Neutrophil (primary cell): ENCODE measurements at regions not wholly inside any gene's neighbourhood (a gene's known extent, or its start where the extent isn't known, plus 50 kb on each side); places are given as distances from the start of the nearest gene placed in this dataset.

ENCODE experiments used
- H3K27ac ChIP-seq: fragments of 200-600 bp; sonication (generic); 2 replicates; pipeline ENCODE4 v1.5.1; 2016; ENCODE audit warnings: mild to moderate bottlenecking, moderate library complexity
- H3K27me3 ChIP-seq: fragments of 200-600 bp; sonication (generic); 2 replicates; pipeline ENCODE4 v1.6.0; 2016; ENCODE audit warnings: mild to moderate bottlenecking
- H3K36me3 ChIP-seq: fragments of 200-600 bp; sonication (generic); 2 replicates; pipeline ENCODE4 v1.5.1; 2017
- H3K4me1 ChIP-seq, 2 experiments: fragments of 200-600 bp in 1 of 2; sonication (generic) in 1 of 2; 1 replicate in 1 of 2; 2 replicates in 1 of 2; pipeline versions ENCODE4 v1.5.1 to v1.6.1; 2013 to 2016; ENCODE audit warnings: low read depth in 1 of 2, low read length in 1 of 2, mild to moderate bottlenecking in 1 of 2, moderate library complexity in 1 of 2; ENCODE audit not compliant: control insufficient read depth in 1 of 2, insufficient read depth in 1 of 2
- H3K4me3 ChIP-seq, 2 experiments: fragments of 200-600 bp in 1 of 2; sonication (generic) in 1 of 2; 1 replicate in 1 of 2; 2 replicates in 1 of 2; pipeline ENCODE4 v1.5.1; 2013 to 2016; ENCODE audit warnings: low read depth in 1 of 2, low read length in 1 of 2, mild to moderate bottlenecking in 1 of 2, moderate library complexity in 1 of 2
- H3K9me3 ChIP-seq: fragments of 200-600 bp; sonication (generic); 2 replicates; pipeline ENCODE4 v1.5.1; 2016
- CTCF ChIP-seq: fragments of 200-600 bp; sonication (generic); IDR thresholded peaks from 2 replicates; pipeline ENCODE4 v1.5.1; 2016; ENCODE audit warnings: antibody characterized with exemption

GRCh38 chr9:88692827-88693226, 157.8 kb downstream of the NXNL2 start:
- H3K27ac ChIP-seq, result no peak overlapping the region
- no peaks in the 10 kb centered on the region for H3K4me1 ChIP-seq
- H3K4me3 ChIP-seq, result no peak overlapping the region
- H3K27me3 ChIP-seq, result peaks cover 4% of the 10 kb centered on the region
- H3K9me3 ChIP-seq, result no peaks in the 10 kb centered on the region
- no peaks in the 10 kb centered on the region for H3K36me3 ChIP-seq
- no peak for TF ChIP-seq CTCF

- Histone ChIP-seq H3K36me3 (no peaks in the 10 kb centered on the region), H3K4me1 (no peaks in the 10 kb centered on the region), H3K27ac (no peak overlapping the region), H3K9me3 (no peaks in the 10 kb centered on the region), H3K27me3 (peaks cover 4% of the 10 kb centered on the region), H3K4me3 (no peak overlapping the region)
- TF ChIP-seq CTCF, result no peak
Measured at GRCh38 chr9:88694625-88695024, 159.6 kb downstream of the NXNL2 start.

GRCh38 chr9:88696501-88696900, 161.5 kb downstream of the NXNL2 start:
- Histone ChIP-seq H3K9me3 (no peaks in the 10 kb centered on the region), H3K27me3 (peaks cover 4% of the 10 kb centered on the region), H3K36me3 (no peaks in the 10 kb centered on the region), H3K4me3 (no peak overlapping the region), H3K27ac (no peak overlapping the region), H3K4me1 (no peaks in the 10 kb centered on the region)
- no peak for TF ChIP-seq CTCF

- Histone ChIP-seq H3K27ac (no peak overlapping the region), H3K9me3 (no peaks in the 10 kb centered on the region), H3K36me3 (no peaks in the 10 kb centered on the region), H3K4me1 (no peaks in the 10 kb centered on the region), H3K27me3 (peaks cover 4% of the 10 kb centered on the region), H3K4me3 (no peak overlapping the region)
- TF ChIP-seq CTCF, result no peak
Measured at GRCh38 chr9:88697764-88698432, 162.9 kb downstream of the NXNL2 start.

- TF ChIP-seq CTCF, result no peak
- H3K27me3 ChIP-seq, result no peaks in the 10 kb centered on the region
Measured at GRCh38 chr9:88702985-88703384, 168.0 kb downstream of the NXNL2 start.

More at GRCh38 chr9:88702985-88703384, 168.0 kb downstream of the NXNL2 start:
- Histone ChIP-seq H3K4me1 (no peaks in the 10 kb centered on the region), H3K27ac (no peak overlapping the region), H3K36me3 (no peaks in the 10 kb centered on the region), H3K9me3 (no peaks in the 10 kb centered on the region), H3K4me3 (no peak overlapping the region)
